ENCODE measurements at regions not wholly inside any gene's neighbourhood (a gene's known extent, or its start where the extent isn't known, plus 50 kb on each side); places are given as distances from the start of the nearest gene placed in this dataset.
A peak's percentile ranks its signal among the peaks of the same experiment; 100 is the strongest.

GRCh38 chr12:93081810-93082165 is 152.7 kb upstream of the EEA1 start:
- no TSS peak for BruUV-seq (replicated peaks)
- intact Hi-C loops (cut with micrococcal nuclease; ENCODE audit: unreplicated experiment) = loop anchor here (1.0 to 2.0 kb wide), 4 partner anchors 25 to 61 kb away; no protein-coding TSS in a partner anchor
- Histone ChIP-seq H3K27me3 (replicated peaks; ENCODE audit: control insufficient read depth, insufficient read depth, low read length) (no peaks in the 10 kb centered on the region), H3K4me3 (ENCODE audit: low read depth, low read length) (no peak overlapping the region), H3K9me3 (peaks cover 14% of the 10 kb centered on the region), H3K4me1 (peaks cover 55% of the 10 kb centered on the region), H3K36me3 (ENCODE audit: control insufficient read depth, insufficient read depth, low read length) (no peaks in the 10 kb centered on the region)
- DNase-seq = peak; percentile 39 to 55
- CTCF ChIA-PET = no interaction called here
- H3K9me3 Mint-ChIP-seq (ENCODE audit: unreplicated experiment) = no peaks in the 10 kb centered on the region
- H3K27me3 Mint-ChIP-seq (ENCODE audit: insufficient read depth, unreplicated experiment) = no peaks in the 10 kb centered on the region
- peaks cover 36% of the 10 kb centered on the region for H3K4me1 Mint-ChIP-seq (ENCODE audit: low read depth, unreplicated experiment)
- peaks cover 42% of the 10 kb centered on the region for H3K36me3 Mint-ChIP-seq (ENCODE audit: insufficient read depth, unreplicated experiment)
- POLR2A ChIA-PET = interaction anchor here (1.0 kb wide), 1 partner anchor 66 kb away, joined by 4 read pairs; no protein-coding TSS in a partner anchor
- H3K4me3 Mint-ChIP-seq (ENCODE audit: unreplicated experiment) = peak overlapping the region; percentile 50
- peak overlapping the region; percentile 92 for H3K27ac Mint-ChIP-seq (ENCODE audit: unreplicated experiment)
- TF ChIP-seq, protein P1, sequence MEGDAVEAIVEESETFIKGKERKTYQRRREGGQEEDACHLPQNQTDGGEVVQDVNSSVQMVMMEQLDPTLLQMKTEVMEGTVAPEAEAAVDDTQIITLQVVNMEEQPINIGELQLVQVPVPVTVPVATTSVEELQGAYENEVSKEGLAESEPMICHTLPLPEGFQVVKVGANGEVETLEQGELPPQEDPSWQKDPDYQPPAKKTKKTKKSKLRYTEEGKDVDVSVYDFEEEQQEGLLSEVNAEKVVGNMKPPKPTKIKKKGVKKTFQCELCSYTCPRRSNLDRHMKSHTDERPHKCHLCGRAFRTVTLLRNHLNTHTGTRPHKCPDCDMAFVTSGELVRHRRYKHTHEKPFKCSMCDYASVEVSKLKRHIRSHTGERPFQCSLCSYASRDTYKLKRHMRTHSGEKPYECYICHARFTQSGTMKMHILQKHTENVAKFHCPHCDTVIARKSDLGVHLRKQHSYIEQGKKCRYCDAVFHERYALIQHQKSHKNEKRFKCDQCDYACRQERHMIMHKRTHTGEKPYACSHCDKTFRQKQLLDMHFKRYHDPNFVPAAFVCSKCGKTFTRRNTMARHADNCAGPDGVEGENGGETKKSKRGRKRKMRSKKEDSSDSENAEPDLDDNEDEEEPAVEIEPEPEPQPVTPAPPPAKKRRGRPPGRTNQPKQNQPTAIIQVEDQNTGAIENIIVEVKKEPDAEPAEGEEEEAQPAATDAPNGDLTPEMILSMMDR (IDR thresholded peaks at IDR 0.05; ENCODE audit: insufficient read depth in 1 of 2, low read depth in 1 of 2, low read length in 1 of 2, severe bottlenecking in 1 of 2, unreplicated experiment in 1 of 2) = no peak

DNA sequence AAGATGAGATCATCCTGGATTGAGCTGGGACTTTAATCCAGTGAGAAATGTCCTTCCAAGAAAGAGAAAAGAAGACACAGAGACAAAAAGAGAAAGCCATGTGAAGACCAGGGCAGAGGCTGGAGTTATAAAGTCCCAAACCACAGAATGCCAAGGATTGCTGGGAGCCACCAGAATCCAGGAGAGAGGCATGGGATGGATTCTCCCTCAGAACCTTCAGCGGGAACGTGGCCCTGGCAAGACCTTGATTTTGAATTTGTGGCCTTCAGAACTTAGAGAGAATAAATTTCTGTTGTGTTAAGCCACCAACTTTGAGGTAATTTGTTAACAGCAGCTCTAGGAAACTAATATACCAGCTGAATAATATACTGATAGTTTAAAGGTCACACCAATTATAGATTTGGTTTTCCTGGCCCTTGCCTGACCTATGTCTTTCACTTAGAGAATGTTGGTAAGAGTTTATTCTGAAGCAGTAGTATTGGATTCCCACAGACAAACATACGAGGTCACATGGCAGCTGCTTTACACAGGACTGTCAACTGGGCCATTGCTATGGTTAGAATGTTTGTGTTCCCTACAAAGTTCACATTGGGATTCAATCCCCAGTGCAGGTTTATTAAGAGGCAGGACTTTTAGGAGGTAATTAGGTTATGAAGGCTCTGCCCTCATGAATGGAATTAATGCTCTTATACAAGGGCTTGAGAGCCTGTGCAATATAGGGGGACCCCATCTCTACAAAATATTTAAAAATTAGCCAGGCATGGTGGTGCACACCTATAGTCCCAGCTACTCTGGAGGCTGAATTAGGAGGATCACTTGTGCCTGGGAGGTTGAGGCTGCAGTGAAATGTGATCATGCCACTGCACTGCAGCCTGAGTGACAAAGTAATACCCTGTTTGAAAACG is 156.5 kb upstream of the EEA1 start:
- POLR2A ChIA-PET = interaction anchor here (0.5 to 0.6 kb wide), 3 partner anchors 37 to 317 kb away, joined by 3 to 4 read pairs (median 4); no protein-coding TSS in a partner anchor
- Histone ChIP-seq H3K4me1 (peaks cover 69% of the 10 kb centered on the region), H3K4me3 (ENCODE audit: low read depth, low read length) (no peak overlapping the region), H3K9me3 (peaks cover 17% of the 10 kb centered on the region), H3K36me3 (ENCODE audit: control insufficient read depth, insufficient read depth, low read length) (no peaks in the 10 kb centered on the region), H3K27me3 (replicated peaks; ENCODE audit: control insufficient read depth, insufficient read depth, low read length) (no peaks in the 10 kb centered on the region)
- CTCF ChIA-PET = interaction anchor here (0.7 kb wide), 1 partner anchor 28 kb away, joined by 4 read pairs; no protein-coding TSS in a partner anchor
- Mint-ChIP-seq H3K9me3 (ENCODE audit: unreplicated experiment) (no peaks in the 10 kb centered on the region), H3K36me3 (ENCODE audit: insufficient read depth, unreplicated experiment) (peaks cover 45% of the 10 kb centered on the region), H3K4me1 (ENCODE audit: low read depth, unreplicated experiment) (peaks cover 41% of the 10 kb centered on the region), H3K27me3 (ENCODE audit: insufficient read depth, unreplicated experiment) (no peaks in the 10 kb centered on the region), H3K4me3 (ENCODE audit: unreplicated experiment) (no peak overlapping the region), H3K27ac (ENCODE audit: unreplicated experiment) (peak overlapping the region; percentile 98)
- TF ChIP-seq, protein P1 (IDR thresholded peaks at IDR 0.05; ENCODE audit: insufficient read depth in 1 of 2, low read depth in 1 of 2, low read length in 1 of 2, severe bottlenecking in 1 of 2, unreplicated experiment in 1 of 2) = no peak
- DNase-seq = no peak
- intact Hi-C loops (cut with micrococcal nuclease; ENCODE audit: unreplicated experiment) = loop anchor here (2.0 to 5.0 kb wide), 2 partner anchors 78 to 141 kb away; no protein-coding TSS in a partner anchor
- TSS peak; percentile 21 for BruUV-seq (replicated peaks)

DNA sequence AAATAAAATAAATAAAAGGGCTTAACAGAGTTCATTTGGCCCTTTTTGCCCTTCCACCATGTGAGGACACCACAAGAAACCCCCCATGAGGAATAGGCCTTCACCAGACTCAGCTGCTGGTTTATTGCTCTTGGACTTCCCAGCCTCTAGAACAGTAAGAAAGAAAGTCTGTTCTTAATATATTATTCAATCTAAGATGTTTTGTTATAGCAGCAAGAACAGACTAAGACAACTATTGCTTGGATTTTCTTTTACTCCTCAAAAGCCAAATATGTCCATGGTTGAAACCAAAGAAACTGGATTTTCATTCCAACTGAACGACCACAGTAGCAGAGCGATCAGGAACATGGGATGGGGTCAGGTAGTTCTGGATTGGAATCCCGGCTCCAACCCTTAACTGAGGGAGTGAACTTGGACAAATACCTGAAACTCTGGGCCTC is 157.2 kb upstream of the EEA1 start:
- peaks cover 69% of the 10 kb centered on the region for H3K4me1 ChIP-seq
- no peaks in the 10 kb centered on the region for H3K27me3 Mint-ChIP-seq (ENCODE audit: insufficient read depth, unreplicated experiment)
- H3K9me3 ChIP-seq = peaks cover 17% of the 10 kb centered on the region
- H3K27me3 ChIP-seq (replicated peaks; ENCODE audit: control insufficient read depth, insufficient read depth, low read length) = no peaks in the 10 kb centered on the region
- H3K36me3 Mint-ChIP-seq (ENCODE audit: insufficient read depth, unreplicated experiment) = peaks cover 39% of the 10 kb centered on the region
- POLR2A ChIA-PET = no interaction called here
- CTCF ChIA-PET = no interaction called here
- H3K27ac Mint-ChIP-seq (ENCODE audit: unreplicated experiment) = peak overlapping the region; percentile 98
- H3K36me3 ChIP-seq (ENCODE audit: control insufficient read depth, insufficient read depth, low read length) = no peaks in the 10 kb centered on the region
- peaks cover 41% of the 10 kb centered on the region for H3K4me1 Mint-ChIP-seq (ENCODE audit: low read depth, unreplicated experiment)
- H3K9me3 Mint-ChIP-seq (ENCODE audit: unreplicated experiment) = no peaks in the 10 kb centered on the region
- H3K4me3 ChIP-seq (ENCODE audit: low read depth, low read length) = no peak overlapping the region
- TF ChIP-seq, protein P1 (IDR thresholded peaks at IDR 0.05; ENCODE audit: insufficient read depth in 1 of 2, low read depth in 1 of 2, low read length in 1 of 2, severe bottlenecking in 1 of 2, unreplicated experiment in 1 of 2) = no peak
- H3K4me3 Mint-ChIP-seq (ENCODE audit: unreplicated experiment) = no peak overlapping the region
- DNase-seq = no peak
- no TSS peak for BruUV-seq (replicated peaks)
- intact Hi-C loops (cut with micrococcal nuclease; ENCODE audit: unreplicated experiment) = loop anchor here (2.0 to 5.0 kb wide), 2 partner anchors 79 to 142 kb away; no protein-coding TSS in a partner anchor

Measured in Caco-2 (cell line).